H1 (cell line): ENCODE measurements at regions not wholly inside any gene's neighbourhood (a gene's known extent, or its start where the extent isn't known, plus 50 kb on each side); places are given as distances from the start of the nearest gene placed in this dataset.

Experiments
- CTCF ChIA-PET: fragments of 300-600 bp; sonication (Branson Sonifier 250); formaldehyde crosslinking; loops from one replicate; lab custom pipeline; 2021; ENCODE audit not compliant: partially characterized antibody; lab: Charles Lee
- POLR2A ChIA-PET: fragments of 300-600 bp; sonication (Branson Sonifier 250); formaldehyde crosslinking; loops from one replicate; lab custom pipeline; 2021; ENCODE audit warnings: inconsistent platforms; ENCODE audit not compliant: partially characterized antibody; lab: Charles Lee
- DNase-seq, 2 experiments: peaks; one replicate each; pipeline versions ENCODE4 v3.0.0 to v3.0.0-alpha.2; 2010 to 2022; ENCODE audit warnings: low spot score in 2 of 2, low read depth in 1 of 2, mixed read lengths in 1 of 2
- FAIRE-seq: peaks from 2 replicates; lab custom pipeline; 2011; peaks lifted over from hg19 to GRCh38; lab: Jason Lieb, UNC
- H2AFZ ChIP-seq: 2 replicates; pipeline ENCODE4 v1.8.1; 2012; ENCODE audit warnings: low read length, inconsistent platforms
- H2AK5ac ChIP-seq: 2 replicates; pipeline ENCODE4 v1.6.1; 2013; ENCODE audit warnings: low read depth, low read length
- H2BK120ac ChIP-seq: replicated peaks from 2 replicates; pipeline ENCODE3; 2013; ENCODE audit warnings: low read depth, low read length, inconsistent platforms
- H2BK12ac ChIP-seq: 2 replicates; pipeline ENCODE4 v1.6.1; 2013; ENCODE audit warnings: low read depth, low read length
- H2BK15ac ChIP-seq: 2 replicates; pipeline ENCODE4 v1.6.1; 2013; ENCODE audit warnings: low read length
- H2BK20ac ChIP-seq: 2 replicates; pipeline ENCODE4 v1.6.1; 2013; ENCODE audit warnings: low read length
- H2BK5ac ChIP-seq: 2 replicates; pipeline ENCODE4 v1.6.1; 2013; ENCODE audit warnings: low read depth, low read length
- H3K14ac ChIP-seq: 2 replicates; pipeline ENCODE4 v1.6.1; 2013; ENCODE audit warnings: inconsistent platforms; ENCODE audit not compliant: insufficient read length
- H3K18ac ChIP-seq: 2 replicates; pipeline ENCODE4 v1.6.1; 2013; ENCODE audit warnings: low read length; ENCODE audit errors: extremely low read depth
- H3K23ac ChIP-seq: 2 replicates; pipeline ENCODE4 v1.6.1; 2013; ENCODE audit warnings: inconsistent platforms; ENCODE audit not compliant: insufficient read length
- H3K23me2 ChIP-seq: 2 replicates; pipeline ENCODE4 v1.6.1; 2013; ENCODE audit warnings: low read depth, low read length
- H3K27ac ChIP-seq: 2 replicates; pipeline ENCODE4 v1.6.1; 2011; ENCODE audit warnings: low read depth, low read length, inconsistent platforms
- H3K27me3 ChIP-seq, 4 experiments: replicated peaks in 1 of 4; 1 replicate in 1 of 4; 2 replicates in 3 of 4; pipeline versions ENCODE4 v1.6.1 to v1.8.1; 2011 to 2013; ENCODE audit warnings: low read length in 3 of 4, mild to moderate bottlenecking in 3 of 4, inconsistent platforms in 2 of 4, mixed read lengths in 2 of 4, moderate library complexity in 1 of 4; ENCODE audit not compliant: control insufficient read depth in 3 of 4, insufficient read depth in 3 of 4; ENCODE audit errors: extremely low read depth in 1 of 4
- H3K36me3 ChIP-seq, 4 experiments: 2 replicates each; pipeline versions ENCODE4 v1.6.1 to v1.8.1; 2011 to 2013; ENCODE audit warnings: mild to moderate bottlenecking in 4 of 4, low read length in 3 of 4, moderate library complexity in 2 of 4, control low read depth in 1 of 4, inconsistent platforms in 1 of 4; ENCODE audit not compliant: insufficient read depth in 4 of 4, control insufficient read depth in 2 of 4
- H3K4ac ChIP-seq: replicated peaks from 2 replicates; pipeline ENCODE3; 2013; ENCODE audit warnings: low read length, low read depth, mixed read lengths, inconsistent platforms; ENCODE audit not compliant: insufficient read length
- H3K4me1 ChIP-seq, 4 experiments: replicated peaks in 1 of 4; 1 replicate in 1 of 4; 2 replicates in 3 of 4; pipeline versions ENCODE4 v1.6.1 to v1.8.1; 2011 to 2013; ENCODE audit warnings: low read length in 3 of 4, inconsistent platforms in 2 of 4, mixed read lengths in 1 of 4; ENCODE audit not compliant: insufficient read depth in 4 of 4, control insufficient read depth in 3 of 4
- H3K4me2 ChIP-seq, 2 experiments: 2 replicates each; pipeline versions ENCODE4 v1.6.1 to v1.8.1; 2011 to 2013; ENCODE audit warnings: low read depth in 2 of 2, low read length in 2 of 2, control low read depth in 1 of 2, inconsistent platforms in 1 of 2, mild to moderate bottlenecking in 1 of 2; ENCODE audit not compliant: insufficient read depth in 1 of 2
- H3K4me3 ChIP-seq, 4 experiments: fragments of 200-600, 300-600 bp in 1 of 4; sonication (generic), shearing (Covaris generic), sonication (Bioruptor Twin) in 1 of 4; 2 replicates each; pipeline versions ENCODE4 v1.5.1 to v1.8.1; 2011 to 2016; ENCODE audit warnings: low read length in 4 of 4, low read depth in 3 of 4, control low read depth in 2 of 4, inconsistent platforms in 2 of 4, mild to moderate bottlenecking in 2 of 4, mixed read lengths in 1 of 4, moderate library complexity in 1 of 4; ENCODE audit not compliant: insufficient read depth in 2 of 4; ENCODE audit errors: extremely low read depth in 1 of 4
- H3K56ac ChIP-seq: replicated peaks from 2 replicates; pipeline ENCODE3; 2013; ENCODE audit warnings: low read depth, mild to moderate bottlenecking, mixed read lengths, low read length, inconsistent platforms; ENCODE audit not compliant: insufficient read length
- H3K79me1 ChIP-seq: 2 replicates; pipeline ENCODE4 v1.6.1; 2013; ENCODE audit warnings: low read depth, low read length, control low read depth
- H3K79me2 ChIP-seq, 2 experiments: 2 replicates each; pipeline versions ENCODE4 v1.6.1 to v1.8.1; 2012 to 2013; ENCODE audit warnings: low read length in 2 of 2, mild to moderate bottlenecking in 2 of 2, inconsistent platforms in 1 of 2; ENCODE audit not compliant: insufficient read depth in 2 of 2, control insufficient read depth in 1 of 2
- H3K9ac ChIP-seq, 4 experiments: replicated peaks in 1 of 4; 1 replicate in 1 of 4; 2 replicates in 3 of 4; pipeline versions ENCODE4 v1.6.1 to v1.8.1; 2011 to 2013; ENCODE audit warnings: low read depth in 3 of 4, low read length in 3 of 4, control low read depth in 2 of 4, mild to moderate bottlenecking in 2 of 4, moderate library complexity in 2 of 4, inconsistent platforms in 1 of 4; ENCODE audit errors: extremely low read depth in 1 of 4
- H3K9me3 ChIP-seq, 2 experiments: 2 replicates each; pipeline versions ENCODE4 v1.6.1 to v1.8.1; 2012 to 2013; ENCODE audit warnings: mild to moderate bottlenecking in 2 of 2, moderate library complexity in 2 of 2, control low read depth in 1 of 2, inconsistent platforms in 1 of 2, low read depth in 1 of 2, low read length in 1 of 2, mixed read lengths in 1 of 2; ENCODE audit not compliant: insufficient read depth in 2 of 2
- H4K20me1 ChIP-seq, 2 experiments: replicated peaks in 1 of 2; 2 replicates each; pipeline versions ENCODE3 to v1.8.1; 2011 to 2013; ENCODE audit warnings: inconsistent platforms in 2 of 2, low read length in 2 of 2, mild to moderate bottlenecking in 1 of 2; ENCODE audit not compliant: insufficient read depth in 2 of 2, control insufficient read depth in 1 of 2
- H4K5ac ChIP-seq: 2 replicates; pipeline ENCODE4 v1.6.1; 2013; ENCODE audit warnings: low read length, low read depth, mixed read lengths, inconsistent platforms; ENCODE audit not compliant: insufficient read length
- H4K8ac ChIP-seq: 2 replicates; pipeline ENCODE4 v1.8.0; 2013; ENCODE audit warnings: mild to moderate bottlenecking, moderate library complexity, low read length, inconsistent platforms; ENCODE audit not compliant: insufficient read depth; ENCODE audit errors: extremely low read depth
- H4K91ac ChIP-seq: replicated peaks from 2 replicates; pipeline ENCODE3; 2013; ENCODE audit warnings: low read length, mixed read lengths, inconsistent platforms; ENCODE audit not compliant: insufficient read length
- CHD1 ChIP-seq: IDR thresholded peaks from 2 replicates; pipeline ENCODE4 v1.6.1; 2012; ENCODE audit warnings: low read depth, low read length, improper control_type of control experiment
- CREB1 ChIP-seq: IDR thresholded peaks from 2 replicates; pipeline ENCODE4 v1.6.1; 2012; ENCODE audit warnings: inconsistent platforms
- CTCF ChIP-seq, 3 experiments: IDR thresholded peaks; 1 replicate in 2 of 3; 2 replicates in 1 of 3; pipeline versions ENCODE4 v1.5.1 to v1.6.1; 2011; ENCODE audit warnings: low read length in 3 of 3, mild to moderate bottlenecking in 3 of 3, inconsistent platforms in 2 of 3, low read depth in 1 of 3, moderate library complexity in 1 of 3; ENCODE audit not compliant: insufficient read depth in 1 of 3; ENCODE audit errors: control extremely low read depth in 1 of 3
- GABPA ChIP-seq: IDR thresholded peaks from 2 replicates; pipeline ENCODE4 v1.6.1; 2011; ENCODE audit warnings: mild to moderate bottlenecking, low read length, moderate library complexity, borderline replicate concordance; ENCODE audit not compliant: insufficient read depth
- KDM1A ChIP-seq: fragments of 200-600, 300-600 bp; sonication (generic); IDR thresholded peaks from 2 replicates; pipeline ENCODE4 v1.7.1; 2016; ENCODE audit warnings: mild to moderate bottlenecking, low read length, borderline replicate concordance
- POLR2A ChIP-seq, 2 experiments: IDR thresholded peaks; 1 replicate in 1 of 2; 2 replicates in 1 of 2; pipeline ENCODE4 v1.6.1; 2011; ENCODE audit warnings: low read depth in 2 of 2, low read length in 2 of 2, mild to moderate bottlenecking in 2 of 2; ENCODE audit errors: control extremely low read depth in 1 of 2
- POU5F1 ChIP-seq: IDR thresholded peaks from 2 replicates; pipeline ENCODE4 v1.6.1; 2011; ENCODE audit warnings: low read depth, mild to moderate bottlenecking, low read length, moderate library complexity
- RBBP5 ChIP-seq: IDR thresholded peaks from 2 replicates; pipeline ENCODE4 v1.7.1; 2012; ENCODE audit warnings: low read depth, mild to moderate bottlenecking, inconsistent platforms, low read length, moderate library complexity, borderline replicate concordance
- SP4 ChIP-seq: IDR thresholded peaks from 2 replicates; pipeline ENCODE4 v1.6.1; 2012; ENCODE audit warnings: low read length, inconsistent platforms
- TAF1 ChIP-seq: IDR thresholded peaks from 2 replicates; pipeline ENCODE4 v1.6.1; 2011; ENCODE audit warnings: mild to moderate bottlenecking, low read depth, low read length
- WGBS, 2 experiments: shearing (Covaris generic) in 1 of 2; methylation state at CpG; one replicate each; pipeline versions ENCODE4 v1.1.6 to v1.1.7; 2013 to 2015; ENCODE audit warnings: low lambda C conversion rate in 2 of 2, mixed read lengths in 2 of 2, inconsistent platforms in 1 of 2, low coverage in 1 of 2, missing lambda C conversion rate in 1 of 2; ENCODE audit not compliant: insufficient replicate concordance in 2 of 2, insufficient coverage in 1 of 2, insufficient read length in 1 of 2; ENCODE audit errors: extremely low coverage in 1 of 2, missing lambda C conversion rate in 1 of 2; 5-methylcytosine and 5-hydroxymethylcytosine counted together

GRCh38 chr22:49189871-49190270, 637.8 kb downstream of the BRD1 start:
- Histone ChIP-seq H3K23ac (no peak overlapping the region), H3K14ac (no peak overlapping the region), H2BK120ac (no peak overlapping the region), H3K23me2 (peaks cover 3% of the 10 kb centered on the region; the same call in 1 of the 2 replicates), H3K79me1 (no peaks in the 10 kb centered on the region), H4K5ac (no peak overlapping the region), H4K91ac (no peak overlapping the region), H2BK20ac (no peak overlapping the region), H3K36me3 (no peaks in the 10 kb centered on the region), H4K8ac (no peak overlapping the region), H3K27ac (no peak overlapping the region), H3K27me3 (peaks cover 0 to 2% (median 0%) of the 10 kb centered on the region in 4 experiments; a peak in 1 of 7 replicates), H3K4me3 (no peak overlapping the region), H3K9me3 (no peaks in the 10 kb centered on the region), H4K20me1 (no peaks in the 10 kb centered on the region), H2AFZ (no peak overlapping the region), H3K56ac (no peak overlapping the region), H3K79me2 (no peaks in the 10 kb centered on the region), H3K4me2 (no peak overlapping the region), H3K4me1 (no peaks in the 10 kb centered on the region), H3K4ac (no peak overlapping the region), H2BK12ac (no peak overlapping the region), H2BK15ac (no peak overlapping the region), H3K18ac (no peak overlapping the region), H3K9ac (no peak overlapping the region), H2AK5ac (no peak overlapping the region), H2BK5ac (no peak overlapping the region)
- 92% methylated on average over 14 of the region's 14 CpGs; no CpG with 5 or more reads in 1 of the 2 experiments for WGBS, 2 experiments
- no peak for TF ChIP-seq TAF1
- no peak for TF ChIP-seq CHD1
- no peak for TF ChIP-seq GABPA
- TF ChIP-seq SP4: no peak
- TF ChIP-seq KDM1A: no peak
- no peak for TF ChIP-seq CTCF (IDR thresholded peaks at IDR 0.05; ENCODE audit: control extremely low read depth in 1 of 3, insufficient read depth in 1 of 3, low read depth in 1 of 3, low read length in 3 of 3)
- TF ChIP-seq CREB1: no peak
- no peak for TF ChIP-seq RBBP5
- no peak for TF ChIP-seq POU5F1
- no peak for TF ChIP-seq POLR2A (IDR thresholded peaks at IDR 0.05; ENCODE audit: control extremely low read depth in 1 of 2, low read depth in 2 of 2, low read length in 2 of 2)
- no peak for DNase-seq
- FAIRE-seq: no peak
- ChIA-PET POLR2A (no interaction called here), CTCF (no interaction called here)
